ENCODE measurements at regions not wholly inside any gene's neighbourhood (a gene's known extent, or its start where the extent isn't known, plus 50 kb on each side); places are given as distances from the start of the nearest gene placed in this dataset.

GRCh38 chr7:156279635-156280034, 360.9 kb upstream of the RNF32 start:
- H3K36me3 ChIP-seq (ENCODE audit: control insufficient read depth in 2 of 2, extremely low read depth in 1 of 2, insufficient read depth in 2 of 2, low read length in 2 of 2): no peaks in the 10 kb centered on the region
- no peaks in the 10 kb centered on the region for H3K79me2 ChIP-seq (ENCODE audit: control insufficient read depth, insufficient read depth, low read length)
- H3K9me1 ChIP-seq (replicated peaks; ENCODE audit: control insufficient read depth, extremely low read depth, insufficient read depth, low read length): no peaks in the 10 kb centered on the region
- H3K27ac ChIP-seq (ENCODE audit: insufficient read depth, low read depth, low read length): no peak overlapping the region
- ChIA-PET POLR2A (no interaction called here), CTCF (no interaction called here)
- peaks cover 2% of the 10 kb centered on the region for H3K9me3 ChIP-seq (replicated peaks; ENCODE audit: control insufficient read depth, insufficient read depth, low read length)
- no peak overlapping the region for H2AFZ ChIP-seq (ENCODE audit: low read depth, low read length)
- DNase-seq (ENCODE audit: low read depth, low spot score): no peak
- intact Hi-C loops (cut with micrococcal nuclease) (no loop called here), dilution Hi-C loops (cut with MboI; ENCODE audit: extremely low pct_ligation_motif_present, low sequenced_read_pairs) (no loop called here)
- H3K4me1 ChIP-seq (ENCODE audit: control insufficient read depth, extremely low read depth, insufficient read depth, low read length): no peaks in the 10 kb centered on the region
- no peaks in the 10 kb centered on the region for H3K27me3 ChIP-seq (ENCODE audit: control insufficient read depth in 2 of 2, insufficient read depth in 2 of 2, low read length in 2 of 2)
- TF ChIP-seq EZH2 (IDR thresholded peaks at IDR 0.05; ENCODE audit: borderline replicate concordance, low read depth, low read length, severe bottlenecking) (no peak), POLR2AphosphoS5 (IDR thresholded peaks at IDR 0.05; ENCODE audit: insufficient read depth, low read depth, low read length) (no peak), FOS (IDR thresholded peaks at IDR 0.05; ENCODE audit: borderline replicate concordance, insufficient read depth, low read length) (no peak), GATA2 (IDR thresholded peaks at IDR 0.05; ENCODE audit: insufficient read depth, insufficient read length, low read depth, low read length) (no peak), JUN (IDR thresholded peaks at IDR 0.05; ENCODE audit: borderline replicate concordance, insufficient read depth, insufficient read length, low read depth) (no peak)
- TF ChIP-seq, protein P1, sequence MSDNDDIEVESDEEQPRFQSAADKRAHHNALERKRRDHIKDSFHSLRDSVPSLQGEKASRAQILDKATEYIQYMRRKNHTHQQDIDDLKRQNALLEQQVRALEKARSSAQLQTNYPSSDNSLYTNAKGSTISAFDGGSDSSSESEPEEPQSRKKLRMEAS (IDR thresholded peaks at IDR 0.05; ENCODE audit: insufficient read depth, insufficient read length): no peak
- H3K4me2 ChIP-seq (ENCODE audit: insufficient read depth, low read length): no peak overlapping the region
- no peaks in the 10 kb centered on the region for H4K20me1 ChIP-seq (replicated peaks; ENCODE audit: control insufficient read depth, extremely low read depth, insufficient read depth, low read length)
- no peak overlapping the region for H3K9ac ChIP-seq (replicated peaks; ENCODE audit: extremely low read depth, insufficient read depth, low read length)
- no peak for FAIRE-seq
- no TSS peak for BruUV-seq (replicated peaks)
- no peak overlapping the region for H3K4me3 ChIP-seq (replicated peaks in 1 of 3; ENCODE audit: insufficient read depth in 1 of 3, low read depth in 1 of 3, low read length in 3 of 3)

DNA sequence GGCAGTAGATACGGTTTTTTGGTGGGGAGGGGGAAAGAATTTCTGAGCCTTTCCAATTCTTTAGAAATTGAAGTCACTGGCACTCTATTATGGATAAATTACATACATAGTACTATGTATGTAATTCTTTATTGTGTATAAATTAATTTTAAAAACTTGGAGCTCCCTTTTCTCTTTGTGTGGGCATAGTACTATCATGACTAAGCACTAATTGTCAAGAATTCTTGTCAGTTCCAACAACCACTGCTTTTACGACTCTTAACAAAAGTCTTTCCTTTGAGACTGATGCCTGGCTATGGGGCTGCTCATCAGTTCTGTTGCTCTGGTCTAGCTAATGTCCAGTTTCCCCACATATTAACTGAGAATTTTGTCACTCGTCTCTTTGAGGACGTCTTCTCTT, 365.3 kb upstream of the RNF32 start:
- no TSS peak for BruUV-seq (replicated peaks)
- no peaks in the 10 kb centered on the region for H3K9me1 ChIP-seq (replicated peaks; ENCODE audit: control insufficient read depth, extremely low read depth, insufficient read depth, low read length)
- no peak overlapping the region for H3K27ac ChIP-seq (ENCODE audit: insufficient read depth, low read depth, low read length)
- H3K4me1 ChIP-seq (ENCODE audit: control insufficient read depth, extremely low read depth, insufficient read depth, low read length): no peaks in the 10 kb centered on the region
- no peak overlapping the region for H3K4me2 ChIP-seq (ENCODE audit: insufficient read depth, low read length)
- no peaks in the 10 kb centered on the region for H3K27me3 ChIP-seq (ENCODE audit: control insufficient read depth in 2 of 2, insufficient read depth in 2 of 2, low read length in 2 of 2)
- H3K4me3 ChIP-seq (replicated peaks in 1 of 3; ENCODE audit: insufficient read depth in 1 of 3, low read depth in 1 of 3, low read length in 3 of 3): no peak overlapping the region
- intact Hi-C loops (cut with micrococcal nuclease): no loop called here
- no peaks in the 10 kb centered on the region for H3K36me3 ChIP-seq (ENCODE audit: control insufficient read depth in 2 of 2, extremely low read depth in 1 of 2, insufficient read depth in 2 of 2, low read length in 2 of 2)
- no peak overlapping the region for H2AFZ ChIP-seq (ENCODE audit: low read depth, low read length)
- no peak overlapping the region for H3K9ac ChIP-seq (replicated peaks; ENCODE audit: extremely low read depth, insufficient read depth, low read length)
- H3K79me2 ChIP-seq (ENCODE audit: control insufficient read depth, insufficient read depth, low read length): no peaks in the 10 kb centered on the region
- no peak for DNase-seq (ENCODE audit: low read depth, low spot score)
- H4K20me1 ChIP-seq (replicated peaks; ENCODE audit: control insufficient read depth, extremely low read depth, insufficient read depth, low read length): no peaks in the 10 kb centered on the region
- peaks cover 2% of the 10 kb centered on the region for H3K9me3 ChIP-seq (replicated peaks; ENCODE audit: control insufficient read depth, insufficient read depth, low read length)
- ChIA-PET POLR2A (no interaction called here), CTCF (no interaction called here)
- no peak for FAIRE-seq
- dilution Hi-C loops (cut with MboI; ENCODE audit: extremely low pct_ligation_motif_present, low sequenced_read_pairs): no loop called here
- TF ChIP-seq EZH2 (IDR thresholded peaks at IDR 0.05; ENCODE audit: borderline replicate concordance, low read depth, low read length, severe bottlenecking): no peak
- no peak for TF ChIP-seq POLR2AphosphoS5 (IDR thresholded peaks at IDR 0.05; ENCODE audit: insufficient read depth, low read depth, low read length)
- TF ChIP-seq MYC (IDR thresholded peaks at IDR 0.05; ENCODE audit: low read depth, low read length): no peak
- no peak for TF ChIP-seq JUN (IDR thresholded peaks at IDR 0.05; ENCODE audit: borderline replicate concordance, insufficient read depth, insufficient read length, low read depth)
- no peak for TF ChIP-seq POLR2A (IDR thresholded peaks at IDR 0.05; ENCODE audit: low read depth, low read length)
- no peak for TF ChIP-seq FOS (IDR thresholded peaks at IDR 0.05; ENCODE audit: borderline replicate concordance, insufficient read depth, low read length)
- no peak for TF ChIP-seq CTCF (IDR thresholded peaks at IDR 0.05; ENCODE audit: extremely low read depth in 1 of 2, insufficient read depth in 1 of 2, low read depth in 1 of 2, low read length in 2 of 2)
- TF ChIP-seq GATA2 (IDR thresholded peaks at IDR 0.05; ENCODE audit: insufficient read depth, insufficient read length, low read depth, low read length): no peak
- TF ChIP-seq, protein P1 (IDR thresholded peaks at IDR 0.05; ENCODE audit: insufficient read depth, insufficient read length): no peak
